Adrenal gland (tissue), 5 donors: ENCODE measurements at regions not wholly inside any gene's neighbourhood (a gene's known extent, or its start where the extent isn't known, plus 50 kb on each side); places are given as distances from the start of the nearest gene placed in this dataset.

ENCODE experiments used
- CTCF ChIP-seq, 6 experiments: fragments of 450-650 bp in 4 of 6; fragments of 200-600 bp in 2 of 6; sonication (generic) in 1 of 6; IDR thresholded peaks; 1 replicate in 5 of 6; 2 replicates in 1 of 6; pipeline versions ENCODE4 v1.5.1 to v1.8.0; 2016 to 2021; ENCODE audit warnings: antibody characterized with exemption in 6 of 6, mild to moderate bottlenecking in 2 of 6, moderate library complexity in 1 of 6
- POLR2A ChIP-seq, 2 donors: fragments of 450-650 bp; IDR thresholded peaks; one replicate each; pipeline ENCODE4 v1.6.1; 2017; ENCODE audit warnings: antibody characterized with exemption in 2 of 2, mild to moderate bottlenecking in 2 of 2, moderate library complexity in 1 of 2
- donor health status: DM: no; HTN: no; CAD: no.

- TF ChIP-seq POLR2A (IDR thresholded peaks at IDR 0.05), result no peak
- TF ChIP-seq CTCF (IDR thresholded peaks at IDR 0.05), result no peak
These were observed 559.3 kb upstream of the CDH2 start for GRCh38 chr18:28736223-28736622.
